ENCODE measurements at regions not wholly inside any gene's neighbourhood (a gene's known extent, or its start where the extent isn't known, plus 50 kb on each side); places are given as distances from the start of the nearest gene placed in this dataset.
A peak's percentile ranks its signal among the peaks of the same experiment; 100 is the strongest.

- TF ChIP-seq ZNF532 (CRISPR knock-in tag; IDR thresholded peaks at IDR 0.05; ENCODE audit: borderline replicate concordance) (no peak), JAZF1 (CRISPR knock-in tag; IDR thresholded peaks at IDR 0.05) (no peak), CREM (CRISPR knock-in tag; IDR thresholded peaks at IDR 0.05) (no peak), PRRX2 (CRISPR knock-in tag; IDR thresholded peaks at IDR 0.05) (no peak), SMAD3 (CRISPR knock-in tag; IDR thresholded peaks at IDR 0.05; ENCODE audit: borderline replicate concordance) (no peak), ESRRA (CRISPR knock-in tag; IDR thresholded peaks at IDR 0.05; ENCODE audit: borderline replicate concordance) (no peak), JUN (CRISPR knock-in tag; IDR thresholded peaks at IDR 0.05) (no peak), NR1H2 (CRISPR knock-in tag; IDR thresholded peaks at IDR 0.05) (no peak), MXD4 (CRISPR knock-in tag; IDR thresholded peaks at IDR 0.05; ENCODE audit: borderline replicate concordance) (no peak)
These were observed 242.2 kb downstream of the FIGN start (continued) for GRCh38 chr2:163493359-163494298.

- Mint-ChIP-seq H3K27me3 (ENCODE audit: low read depth) (no peaks in the 10 kb centered on the region), H3K9me3 (peaks cover 6% of the 10 kb centered on the region), H3K36me3 (0 out of 2 replicates have a peak, but pooled peaks cover 2% of the 10 kb centered on the region), H3K4me1 (peaks cover 27% of the 10 kb centered on the region), H3K4me3 (no peak overlapping the region), H3K27ac (no peak overlapping the region)
- DNase-seq (ENCODE audit: low spot score) (no peak), ATAC-seq (peak; percentile 80)
- TF ChIP-seq MLX (CRISPR knock-in tag; IDR thresholded peaks at IDR 0.05) (no peak), ZNF232 (CRISPR knock-in tag; IDR thresholded peaks at IDR 0.05) (no peak), MYBL2 (CRISPR knock-in tag; IDR thresholded peaks at IDR 0.05) (no peak), ZNF416 (CRISPR knock-in tag; IDR thresholded peaks at IDR 0.05) (no peak), ZNF671 (CRISPR knock-in tag; IDR thresholded peaks at IDR 0.05) (no peak), ZNF121 (CRISPR knock-in tag; IDR thresholded peaks at IDR 0.05) (no peak), TEAD4 (CRISPR knock-in tag; IDR thresholded peaks at IDR 0.05) (no peak), ATF1 (CRISPR knock-in tag; IDR thresholded peaks at IDR 0.05) (no peak), CBFB (CRISPR knock-in tag; IDR thresholded peaks at IDR 0.05; ENCODE audit: low read depth) (no peak), NR2C2 (CRISPR knock-in tag; IDR thresholded peaks at IDR 0.05) (no peak)
- TF ChIP-seq, protein P1, sequence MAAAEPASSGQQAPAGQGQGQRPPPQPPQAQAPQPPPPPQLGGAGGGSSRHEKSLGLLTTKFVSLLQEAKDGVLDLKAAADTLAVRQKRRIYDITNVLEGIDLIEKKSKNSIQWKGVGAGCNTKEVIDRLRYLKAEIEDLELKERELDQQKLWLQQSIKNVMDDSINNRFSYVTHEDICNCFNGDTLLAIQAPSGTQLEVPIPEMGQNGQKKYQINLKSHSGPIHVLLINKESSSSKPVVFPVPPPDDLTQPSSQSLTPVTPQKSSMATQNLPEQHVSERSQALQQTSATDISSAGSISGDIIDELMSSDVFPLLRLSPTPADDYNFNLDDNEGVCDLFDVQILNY (CRISPR knock-in tag; IDR thresholded peaks at IDR 0.05): no peak
- TF ChIP-seq, protein P2, sequence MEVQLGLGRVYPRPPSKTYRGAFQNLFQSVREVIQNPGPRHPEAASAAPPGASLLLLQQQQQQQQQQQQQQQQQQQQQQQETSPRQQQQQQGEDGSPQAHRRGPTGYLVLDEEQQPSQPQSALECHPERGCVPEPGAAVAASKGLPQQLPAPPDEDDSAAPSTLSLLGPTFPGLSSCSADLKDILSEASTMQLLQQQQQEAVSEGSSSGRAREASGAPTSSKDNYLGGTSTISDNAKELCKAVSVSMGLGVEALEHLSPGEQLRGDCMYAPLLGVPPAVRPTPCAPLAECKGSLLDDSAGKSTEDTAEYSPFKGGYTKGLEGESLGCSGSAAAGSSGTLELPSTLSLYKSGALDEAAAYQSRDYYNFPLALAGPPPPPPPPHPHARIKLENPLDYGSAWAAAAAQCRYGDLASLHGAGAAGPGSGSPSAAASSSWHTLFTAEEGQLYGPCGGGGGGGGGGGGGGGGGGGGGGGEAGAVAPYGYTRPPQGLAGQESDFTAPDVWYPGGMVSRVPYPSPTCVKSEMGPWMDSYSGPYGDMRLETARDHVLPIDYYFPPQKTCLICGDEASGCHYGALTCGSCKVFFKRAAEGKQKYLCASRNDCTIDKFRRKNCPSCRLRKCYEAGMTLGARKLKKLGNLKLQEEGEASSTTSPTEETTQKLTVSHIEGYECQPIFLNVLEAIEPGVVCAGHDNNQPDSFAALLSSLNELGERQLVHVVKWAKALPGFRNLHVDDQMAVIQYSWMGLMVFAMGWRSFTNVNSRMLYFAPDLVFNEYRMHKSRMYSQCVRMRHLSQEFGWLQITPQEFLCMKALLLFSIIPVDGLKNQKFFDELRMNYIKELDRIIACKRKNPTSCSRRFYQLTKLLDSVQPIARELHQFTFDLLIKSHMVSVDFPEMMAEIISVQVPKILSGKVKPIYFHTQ (CRISPR knock-in tag; IDR thresholded peaks at IDR 0.05): no peak
- ChIA-PET POLR2A (no interaction called here), CTCF (no interaction called here)
These were observed 244.0 kb downstream of the FIGN start for GRCh38 chr2:163491850-163492249.

Measured in WTC11 (cell line).